HG03159 (cell line): ENCODE measurements at regions not wholly inside any gene's neighbourhood (a gene's known extent, or its start where the extent isn't known, plus 50 kb on each side); places are given as distances from the start of the nearest gene placed in this dataset.

Source experiments
- ATAC-seq: cut with Tn5 transposase; IDR thresholded peaks from one replicate; pipeline ENCODE4 v1.9.1; 2021; ENCODE audit warnings: mild to moderate bottlenecking, moderate library complexity; ENCODE audit not compliant: unreplicated experiment

DNA sequence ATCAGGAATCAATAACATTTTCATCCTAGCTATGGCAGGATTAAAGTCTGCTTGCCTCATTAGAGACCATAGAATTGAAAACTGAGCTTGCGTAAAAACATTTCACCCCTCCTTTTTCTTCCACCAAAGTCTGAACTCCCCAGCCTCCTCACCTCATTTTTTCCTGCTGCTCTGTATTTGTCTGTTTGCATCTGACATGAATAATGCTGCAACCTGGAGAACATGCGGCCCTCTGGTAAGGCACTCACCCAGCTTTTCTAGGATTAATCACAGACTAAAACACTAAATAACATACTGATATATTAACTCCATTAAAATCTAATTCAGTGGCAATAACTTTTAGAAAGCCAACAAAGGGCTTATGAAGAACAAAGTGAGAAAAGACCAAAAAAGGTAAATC lies 677.7 kb upstream of the NRSN1 start:
- no peak for ATAC-seq

DNA sequence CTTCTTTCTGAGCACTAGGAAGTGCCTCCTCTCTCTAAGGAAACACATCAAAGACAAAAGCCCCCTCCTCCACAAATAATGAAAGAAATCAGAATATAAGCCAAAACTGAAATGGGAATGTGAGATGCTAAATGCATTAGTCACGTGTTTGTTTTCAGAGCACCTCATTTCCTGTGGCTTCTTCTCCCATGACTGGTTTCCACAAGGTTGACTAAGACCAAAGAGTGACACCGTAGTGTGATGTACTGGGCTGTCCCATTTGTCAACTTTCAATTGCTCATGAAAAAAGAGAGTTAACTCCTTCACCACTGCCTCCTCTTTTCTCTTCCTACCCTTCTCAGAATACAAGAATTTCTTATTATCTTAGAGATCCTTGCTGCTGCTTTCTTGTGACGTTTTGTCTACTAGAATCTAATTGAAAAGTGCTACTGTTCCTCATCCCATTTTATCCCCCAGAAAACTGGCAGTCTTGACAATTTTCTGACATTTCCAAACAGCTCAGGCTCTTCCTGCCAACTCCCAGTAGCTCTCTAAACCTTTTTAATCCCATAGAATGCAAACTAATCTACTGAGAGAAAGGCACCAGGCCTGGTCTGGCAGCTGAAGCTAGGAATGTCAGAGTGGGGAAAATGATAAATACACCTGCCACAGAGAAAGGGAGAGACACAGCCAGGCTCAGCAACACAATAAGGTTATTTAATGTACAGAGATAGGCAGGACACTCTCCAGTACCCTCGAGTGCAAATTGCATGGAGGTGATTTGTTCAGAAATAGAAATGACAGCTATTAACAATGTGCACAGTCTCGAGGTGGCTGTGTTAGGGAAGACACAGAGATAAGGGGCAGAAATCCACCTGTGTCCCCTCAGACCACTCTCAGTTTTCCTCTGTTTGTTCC lies 671.7 kb upstream of the NRSN1 start:
- ATAC-seq = no peak

DNA sequence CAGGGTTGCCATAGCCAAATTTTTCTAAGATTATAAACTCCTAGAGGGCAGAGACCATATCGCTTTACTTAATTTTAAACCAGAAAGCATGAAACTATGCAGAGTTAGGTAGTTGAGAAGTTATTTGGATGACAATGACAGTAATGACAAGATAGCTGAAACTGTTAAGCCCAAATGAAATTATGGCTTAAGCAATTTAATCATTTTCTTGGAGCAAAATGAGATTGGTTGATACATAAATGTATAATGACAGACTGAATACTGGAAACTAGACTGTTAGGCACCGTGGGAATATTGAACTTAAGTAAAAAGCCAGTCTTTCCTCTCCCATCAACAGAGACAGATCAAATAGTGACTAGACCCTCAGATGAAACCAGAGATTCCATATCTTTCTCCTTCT lies 670.3 kb upstream of the NRSN1 start:
- no peak for ATAC-seq

DNA sequence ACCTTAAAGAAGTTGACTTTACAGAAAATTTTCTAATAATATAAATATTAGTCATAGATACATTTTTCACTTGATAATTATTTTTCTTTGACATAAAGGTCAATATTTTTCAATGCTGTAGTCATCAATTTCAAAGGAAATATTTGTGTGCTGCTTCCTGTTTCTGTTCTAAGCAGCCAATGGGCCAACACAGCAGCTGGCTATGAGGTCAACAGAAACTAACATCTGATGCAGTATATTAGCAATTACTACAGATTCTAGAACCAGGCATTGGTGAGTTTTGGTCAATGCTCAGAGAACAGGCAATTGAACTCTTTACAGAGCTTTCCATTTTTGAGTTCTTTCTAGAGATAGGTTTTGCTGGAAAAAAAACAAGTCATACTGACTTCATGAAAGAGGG lies 669.6 kb upstream of the NRSN1 start:
- ATAC-seq = no peak

DNA sequence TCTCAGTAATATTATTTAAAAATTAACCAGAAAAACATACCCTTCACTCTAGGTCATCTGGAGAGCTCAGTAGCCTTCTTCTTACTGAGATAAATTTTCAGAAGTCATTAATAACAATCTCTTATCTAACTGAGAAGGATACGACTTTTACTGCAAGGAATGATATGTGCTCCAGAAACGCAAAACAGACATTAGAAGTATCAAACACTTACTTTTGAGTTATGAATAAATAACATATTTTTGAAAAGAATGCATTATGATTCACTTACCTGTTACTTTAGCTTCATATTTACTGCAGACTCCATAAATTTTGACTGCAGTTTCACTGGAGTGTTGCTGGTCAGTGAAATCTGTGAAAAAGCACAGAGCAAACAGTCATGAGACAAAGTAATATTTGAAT lies 668.7 kb upstream of the NRSN1 start:
- no peak for ATAC-seq

DNA sequence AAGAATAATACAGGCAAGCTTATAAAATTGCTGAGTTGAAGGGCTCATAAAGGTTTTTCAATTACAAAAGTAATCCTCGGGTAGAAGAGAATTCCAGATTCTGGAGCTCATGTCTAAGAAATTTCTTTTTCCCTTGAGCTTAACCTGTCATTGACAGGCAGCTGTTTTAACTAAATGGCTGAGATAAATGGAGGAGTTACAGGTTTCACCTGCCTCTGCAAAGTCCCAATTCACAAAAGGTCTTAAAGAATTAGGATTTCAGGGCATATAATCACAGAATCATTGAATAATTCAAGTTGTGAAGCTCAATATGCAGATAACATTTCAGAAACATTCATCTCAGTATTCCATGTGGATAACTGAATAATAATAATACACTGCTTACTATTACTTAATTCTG lies 660.1 kb upstream of the NRSN1 start:
- ATAC-seq = no peak

DNA sequence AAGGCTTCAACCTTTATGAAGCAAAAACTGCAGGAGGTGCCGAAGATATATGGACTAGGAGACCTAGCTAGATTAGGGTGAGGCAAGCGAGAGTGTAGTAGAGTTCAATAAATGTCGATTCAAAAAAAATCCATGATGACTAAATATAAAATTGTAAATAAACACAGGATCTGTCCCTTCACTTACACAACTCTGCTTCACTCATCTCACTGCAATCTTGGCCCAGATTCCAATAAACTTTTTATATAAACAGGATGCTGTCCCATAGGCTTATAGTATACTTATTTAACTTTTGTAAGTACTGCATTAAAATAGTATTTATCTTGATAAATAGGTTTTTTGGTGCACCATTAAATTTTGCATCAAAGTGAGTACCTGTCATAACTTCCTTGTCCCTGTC lies 648.4 kb upstream of the NRSN1 start:
- no peak for ATAC-seq

DNA sequence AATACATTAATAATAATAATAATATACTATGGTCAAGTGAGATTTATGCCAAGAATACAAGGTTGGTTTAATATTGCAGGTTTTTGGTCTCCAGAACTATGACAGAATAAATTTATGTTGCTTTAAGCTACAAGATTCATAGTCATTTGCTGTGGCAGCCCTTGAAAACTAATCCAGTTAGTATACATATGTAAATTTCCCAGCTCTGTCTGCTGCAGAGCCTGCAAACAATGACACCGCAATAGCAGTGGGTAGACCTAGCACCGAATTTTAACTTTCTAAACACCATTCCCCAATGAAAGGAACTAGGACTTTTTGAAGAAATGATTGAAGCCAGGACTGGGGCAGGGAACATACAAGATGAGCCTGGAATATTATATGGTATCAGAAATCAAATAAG lies 647.7 kb upstream of the NRSN1 start:
- ATAC-seq = no peak

DNA sequence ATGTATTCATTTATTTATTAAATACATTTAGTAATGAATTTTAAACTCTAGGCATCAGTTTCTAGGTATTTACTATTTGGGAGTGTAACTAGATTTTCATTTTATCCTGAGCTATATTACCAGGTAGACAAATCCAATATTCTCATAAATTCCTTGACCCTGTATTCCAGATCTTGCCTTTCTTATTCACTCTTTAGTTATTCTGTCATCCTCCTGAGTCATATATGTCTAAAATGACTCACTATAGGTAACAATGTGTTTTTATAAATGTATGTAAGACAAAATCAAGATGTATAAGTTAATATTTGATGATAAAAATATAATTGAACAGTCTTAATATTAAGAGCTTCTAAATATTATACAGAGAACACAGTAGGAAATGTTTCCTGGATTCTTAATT lies 642.1 kb upstream of the NRSN1 start:
- no peak for ATAC-seq

DNA sequence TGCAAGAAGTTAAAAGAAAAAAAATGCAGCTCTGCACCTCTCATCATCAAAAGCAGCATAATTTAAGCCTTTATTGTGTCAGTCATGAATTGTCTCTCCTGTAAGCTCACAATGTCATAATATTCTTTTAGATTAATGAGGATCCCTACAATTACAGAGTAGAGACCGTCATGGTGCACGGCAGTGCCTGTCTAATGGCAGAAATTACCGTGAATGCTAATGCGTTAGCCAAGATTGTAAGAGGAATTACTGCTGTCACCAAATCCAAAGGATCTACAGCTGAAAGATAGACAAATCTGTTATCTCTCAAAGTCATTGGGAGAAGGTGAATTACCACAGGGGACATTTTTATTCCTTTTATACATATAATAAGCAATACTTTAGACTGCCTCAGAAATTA lies 631.6 kb upstream of the NRSN1 start:
- no peak for ATAC-seq

DNA sequence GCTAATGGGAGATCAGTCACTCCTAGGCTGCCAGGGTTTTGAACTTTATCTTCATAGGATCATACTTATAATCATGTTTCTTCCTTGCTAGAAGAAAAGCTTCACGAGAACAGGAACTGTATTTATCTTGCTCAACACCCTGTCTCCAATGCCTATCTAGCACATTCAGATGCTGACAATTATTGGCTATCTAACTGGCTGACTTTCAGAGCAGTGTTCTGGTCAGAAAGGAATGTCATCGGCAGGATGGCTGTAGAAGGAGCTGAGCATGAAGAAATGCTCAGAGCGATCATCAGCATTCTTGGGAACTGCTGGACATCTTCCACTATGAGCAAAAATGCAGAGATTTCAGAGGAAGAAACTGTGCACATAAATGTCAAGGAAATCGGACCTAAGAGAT lies 628.0 kb upstream of the NRSN1 start:
- ATAC-seq = no peak

DNA sequence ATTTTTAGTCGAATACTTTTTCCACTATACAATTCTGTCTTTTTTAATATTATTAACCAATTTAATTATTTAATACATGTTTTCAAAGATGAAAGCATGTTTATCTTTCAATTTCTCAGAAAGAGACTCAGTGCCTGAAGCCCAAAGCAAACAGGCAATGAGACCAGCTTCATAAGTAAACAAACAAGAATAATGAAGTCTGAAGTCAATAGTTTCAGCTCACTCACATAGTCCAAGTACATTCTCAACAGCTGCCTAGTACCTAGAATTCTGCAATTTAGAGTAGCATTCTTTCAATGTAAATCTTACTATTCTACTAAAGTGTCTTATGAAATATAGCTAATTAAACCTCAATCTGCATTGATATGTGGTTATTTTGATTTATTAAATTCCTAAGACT lies 626.5 kb upstream of the NRSN1 start:
- ATAC-seq = no peak

DNA sequence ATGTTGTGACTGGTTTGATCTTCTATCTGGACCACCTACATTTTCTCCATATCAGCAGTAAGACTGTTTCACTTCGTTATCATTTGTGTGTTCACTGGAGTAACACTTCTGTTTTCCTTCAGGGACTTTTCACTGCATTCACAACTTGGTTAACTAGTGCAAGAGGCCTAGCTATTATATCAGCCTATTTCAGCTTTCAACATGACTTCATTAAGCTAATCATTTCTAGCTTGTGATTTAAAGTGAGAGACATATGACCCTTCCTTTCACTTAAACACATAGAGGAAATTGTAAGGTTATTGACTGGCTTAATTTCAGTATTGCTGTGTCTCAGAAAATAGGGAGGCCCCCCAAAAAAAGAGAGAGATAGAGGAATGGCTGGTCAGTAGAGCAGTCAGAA lies 622.8 kb upstream of the NRSN1 start:
- ATAC-seq = no peak

DNA sequence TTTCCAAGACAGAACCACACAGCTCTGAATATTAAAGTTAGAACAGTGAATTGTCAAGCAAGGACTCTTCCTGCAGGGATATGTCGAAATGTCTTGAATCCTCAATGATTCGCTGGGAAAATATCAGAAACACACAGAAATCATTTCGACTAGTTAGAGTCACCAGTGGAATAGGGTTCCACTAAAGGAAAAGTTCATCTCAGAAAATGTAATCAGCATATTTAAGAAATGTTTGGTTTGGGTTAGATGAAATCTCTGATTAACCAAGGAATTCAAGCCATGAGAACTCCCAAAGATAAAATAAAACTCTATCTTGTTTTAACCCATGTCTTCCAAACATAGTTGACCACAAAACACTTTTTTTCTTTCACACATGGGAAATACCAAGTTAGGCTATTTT lies 621.0 kb upstream of the NRSN1 start:
- ATAC-seq = no peak

DNA sequence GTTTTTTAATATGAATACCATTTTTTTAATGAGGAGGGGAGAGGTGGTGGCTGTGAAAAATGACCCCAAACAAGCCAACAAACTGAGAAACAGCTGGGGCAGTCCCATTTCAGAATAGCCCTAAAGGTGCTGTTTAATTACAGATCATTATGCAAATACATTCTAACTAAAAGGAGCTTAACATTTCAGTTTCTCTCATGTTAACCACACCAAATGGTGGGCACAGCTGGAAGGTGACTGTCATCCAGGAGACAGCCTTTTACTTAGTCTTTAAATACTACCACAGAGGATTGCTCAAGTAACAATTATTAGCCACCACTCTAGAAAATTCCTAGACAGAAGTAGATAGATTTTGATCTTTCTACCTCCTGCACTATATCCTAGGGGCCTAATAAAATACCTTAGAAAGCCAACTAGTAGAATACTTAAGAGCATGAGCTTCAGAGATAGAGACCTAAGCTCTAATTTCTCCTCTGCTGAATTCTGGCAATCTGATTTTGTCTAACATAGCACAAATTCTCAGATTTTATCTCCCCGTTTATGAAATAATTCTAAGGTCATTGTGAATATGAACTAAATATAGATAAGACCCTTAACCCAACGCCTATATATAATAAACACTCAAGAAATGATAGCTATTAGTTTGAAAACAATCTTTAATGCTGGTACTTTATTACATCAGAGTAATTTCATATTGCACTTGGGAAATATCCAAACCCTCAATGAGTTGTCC lies 615.1 kb upstream of the NRSN1 start:
- ATAC-seq = no peak

DNA sequence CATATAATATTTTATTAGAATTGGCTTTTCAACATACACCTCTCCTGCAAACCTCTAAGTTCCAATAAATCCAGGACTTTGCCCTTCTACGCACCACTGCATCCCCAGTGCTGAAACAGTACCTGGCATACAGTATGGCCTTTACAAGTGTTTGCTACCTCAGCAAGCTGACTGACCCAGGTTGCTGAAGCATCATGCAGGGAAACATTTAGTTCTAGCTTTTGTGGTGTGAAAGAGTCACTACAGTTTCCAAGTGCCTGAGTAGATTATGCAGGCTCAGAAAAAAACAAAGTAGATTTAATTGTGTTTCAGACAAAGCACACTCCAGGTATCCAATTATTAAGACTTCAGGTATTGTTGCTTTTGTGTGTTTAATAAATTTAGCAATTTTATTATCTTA lies 614.2 kb upstream of the NRSN1 start:
- no peak for ATAC-seq

DNA sequence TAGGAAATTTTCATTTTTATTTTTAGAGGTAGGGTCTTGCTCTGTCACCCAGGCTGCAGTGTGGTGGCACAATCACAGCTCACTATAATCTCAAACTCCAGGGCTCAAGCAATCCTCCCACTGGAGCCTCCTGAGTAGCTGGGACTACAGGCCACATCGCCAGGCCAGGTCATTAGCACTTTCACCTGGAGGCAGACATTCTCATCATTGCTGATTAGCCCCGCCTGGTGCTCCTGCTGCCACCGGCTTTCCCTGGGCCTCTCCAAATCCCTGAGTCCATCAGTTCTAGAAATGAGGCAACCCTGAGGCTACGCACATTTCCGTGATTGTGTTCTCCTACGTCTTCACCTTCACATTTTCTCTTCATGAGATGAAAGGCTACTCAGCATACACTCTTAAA lies 607.7 kb upstream of the NRSN1 start:
- ATAC-seq = no peak

DNA sequence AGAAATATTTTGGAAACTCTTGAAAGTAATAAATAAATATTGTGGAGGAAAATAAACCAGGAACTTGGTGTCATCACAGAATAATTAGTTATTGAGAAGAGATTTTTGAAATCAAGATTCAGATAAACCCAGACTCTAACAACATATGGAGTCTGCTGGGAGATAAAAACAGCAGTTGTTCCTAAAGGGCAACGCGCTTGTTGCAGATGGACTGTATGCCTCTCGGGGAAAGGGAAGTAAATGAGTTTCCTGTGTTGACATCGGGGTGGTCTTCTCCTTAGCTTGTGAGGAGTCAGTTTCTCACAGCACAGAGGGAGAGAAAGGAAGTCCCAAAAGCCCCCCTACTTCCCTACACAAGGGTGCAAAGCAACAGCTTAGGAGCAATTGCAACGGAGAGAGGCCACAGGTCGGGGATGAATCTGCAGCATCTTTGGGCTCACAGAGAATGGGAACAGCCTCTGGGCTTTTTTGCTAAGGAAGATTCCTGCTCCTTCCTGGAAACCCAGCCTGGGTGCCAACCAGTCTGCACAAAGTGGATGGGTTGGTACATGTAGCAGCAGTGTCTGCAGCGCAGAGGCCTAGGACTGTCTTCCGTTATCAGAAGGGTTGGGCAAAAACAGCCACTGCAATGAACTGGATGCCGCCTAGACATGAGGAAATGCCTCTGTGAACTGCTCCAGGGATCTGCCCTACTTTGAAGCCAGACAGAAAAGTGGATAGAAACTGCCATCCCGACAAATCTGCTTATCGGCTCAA lies 603.0 kb upstream of the NRSN1 start:
- ATAC-seq = no peak

DNA sequence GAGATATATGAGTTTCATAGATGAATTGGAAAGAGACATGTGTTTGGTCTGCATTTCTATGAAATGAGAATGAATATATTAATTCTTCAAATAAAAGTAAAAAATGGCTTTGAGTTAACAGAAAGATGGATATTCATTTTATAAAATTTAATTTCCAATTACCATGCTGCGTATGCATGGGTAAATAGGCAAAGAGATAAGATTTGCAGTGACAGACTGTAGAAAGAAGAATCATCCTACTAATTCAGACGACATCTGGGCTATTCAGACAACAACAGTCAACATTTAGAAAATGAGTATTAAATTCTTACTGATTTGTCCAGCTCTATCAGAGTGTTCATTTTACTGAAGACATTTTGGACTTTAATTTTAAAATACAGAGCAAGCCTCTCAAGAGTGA lies 602.2 kb upstream of the NRSN1 start:
- no peak for ATAC-seq

DNA sequence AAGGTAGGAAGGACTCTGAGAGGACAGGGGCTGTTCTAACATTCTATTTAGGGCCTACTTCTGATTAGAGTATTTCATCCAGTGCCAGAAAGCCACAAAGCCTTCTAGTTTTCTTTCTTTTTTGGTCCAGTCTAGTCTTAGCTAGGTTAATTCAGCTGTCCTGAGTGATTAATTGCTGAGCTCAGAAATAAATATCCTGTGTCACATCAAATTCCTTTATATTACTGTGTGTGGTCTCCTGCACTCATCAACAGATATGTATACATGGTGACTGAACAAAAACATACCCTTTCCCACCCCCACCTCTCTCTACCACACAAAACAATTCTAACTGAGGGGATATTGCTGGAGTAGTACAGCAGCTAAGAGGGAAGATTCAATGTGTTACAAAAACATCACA lies 601.5 kb upstream of the NRSN1 start:
- ATAC-seq = no peak

DNA sequence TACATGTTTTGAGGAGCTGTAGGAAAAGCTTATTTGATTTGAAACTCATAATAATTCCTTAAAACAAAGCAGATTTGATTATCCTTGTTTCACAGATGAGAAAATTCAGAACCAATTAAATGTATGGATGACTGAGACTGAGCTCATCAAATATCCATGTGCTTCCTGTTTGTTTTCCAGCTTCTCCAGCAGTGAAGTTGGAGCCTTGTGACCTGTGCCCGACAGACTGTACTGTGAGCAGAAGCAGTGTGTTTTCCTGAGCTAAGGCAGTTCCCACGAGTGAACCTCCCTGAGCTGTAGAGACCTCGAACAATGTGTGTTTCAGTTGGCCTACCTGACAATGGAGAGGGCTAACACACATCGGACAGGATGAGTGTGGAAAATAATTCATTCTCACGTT lies 599.5 kb upstream of the NRSN1 start:
- ATAC-seq = no peak

DNA sequence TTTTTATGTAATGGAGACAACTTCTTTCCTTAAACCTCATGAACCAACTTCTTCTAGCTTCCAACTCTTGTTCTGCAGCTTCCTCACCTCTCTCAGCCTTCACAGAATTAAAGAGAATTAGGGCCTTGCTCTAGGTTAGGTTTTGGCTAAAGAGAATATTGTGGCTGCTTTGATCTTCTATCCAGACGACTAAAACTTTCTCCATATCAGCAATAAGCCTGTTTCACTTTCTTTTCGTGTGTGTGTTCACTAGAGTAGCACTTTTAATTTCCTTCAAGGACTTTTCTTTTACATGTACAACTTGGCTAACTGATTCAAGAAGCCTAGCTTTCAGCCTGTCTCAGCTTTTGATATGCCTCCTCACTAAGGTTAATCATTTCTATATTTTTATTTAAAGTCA lies 596.1 kb upstream of the NRSN1 start:
- ATAC-seq = no peak
